GM10266 (cell line): ENCODE measurements at regions not wholly inside any gene's neighbourhood (a gene's known extent, or its start where the extent isn't known, plus 50 kb on each side); places are given as distances from the start of the nearest gene placed in this dataset.

Experiments
- DNase-seq: peaks from one replicate; pipeline ENCODE4 v3.0.0; 2012; ENCODE audit errors: extremely low spot score
- CTCF ChIP-seq: IDR thresholded peaks from 2 replicates; pipeline ENCODE4 v1.5.1; 2012; ENCODE audit warnings: mild to moderate bottlenecking, low read depth; ENCODE audit not compliant: control insufficient read depth, insufficient read depth; ENCODE audit errors: missing control alignments

DNA sequence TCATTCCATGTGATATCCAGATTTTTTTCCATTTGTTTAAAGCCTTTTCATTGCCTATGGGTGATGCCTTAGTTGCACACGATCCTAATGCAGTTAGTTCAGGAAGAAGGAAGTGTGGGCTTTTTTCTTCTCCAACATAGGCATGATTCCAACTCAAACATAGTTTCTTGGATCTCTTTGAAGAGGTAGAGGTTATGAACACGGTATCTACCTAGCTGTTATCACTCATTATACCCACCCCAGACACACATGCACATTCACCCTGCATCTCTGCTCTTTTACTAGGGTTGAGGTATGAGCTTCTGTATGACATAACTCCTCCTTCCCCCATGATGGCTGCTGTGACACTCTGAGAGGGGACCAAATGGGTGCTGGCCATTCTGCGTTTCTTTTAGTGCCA, 122.1 kb upstream of the ZNF648 start:
- no peak for TF ChIP-seq CTCF
- no peak for DNase-seq

- no peak for DNase-seq
- TF ChIP-seq CTCF: no peak
Observed at GRCh38 chr1:182182311-182182710, 120.8 kb upstream of the ZNF648 start.

GRCh38 chr1:182181167-182181572, 119.7 kb upstream of the ZNF648 start:
- no peak for DNase-seq
- no peak for TF ChIP-seq CTCF

DNA sequence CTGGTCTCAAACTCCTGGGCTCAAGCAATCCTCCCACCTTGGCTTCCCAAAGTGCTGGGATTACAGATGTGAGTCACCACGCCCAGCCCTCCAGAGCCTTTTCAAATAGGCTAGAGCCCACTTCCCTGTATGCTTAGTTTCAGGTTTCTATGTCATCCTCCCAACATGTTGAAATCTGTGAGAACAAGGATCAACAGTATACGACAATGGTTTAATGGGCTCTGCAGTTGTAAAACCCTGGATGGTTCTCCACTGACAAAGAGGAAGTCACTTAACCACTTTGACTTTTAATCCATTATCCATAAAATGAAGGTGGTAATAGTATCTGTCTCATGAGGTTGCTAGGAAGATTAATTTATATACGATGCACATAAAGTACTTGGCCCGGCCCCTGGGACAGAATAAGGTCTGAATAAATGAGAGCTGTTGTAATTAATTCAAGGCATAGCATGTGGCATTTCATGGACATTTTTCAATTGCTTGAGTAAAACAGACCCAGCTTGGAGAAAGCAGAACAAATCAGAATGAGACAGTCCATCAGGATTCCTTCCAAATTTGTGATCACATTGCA, 113.9 kb upstream of the ZNF648 start:
- TF ChIP-seq CTCF: no peak
- no peak for DNase-seq

- no peak for DNase-seq
Observed at GRCh38 chr1:182174513-182174855, 113.0 kb upstream of the ZNF648 start.

DNA sequence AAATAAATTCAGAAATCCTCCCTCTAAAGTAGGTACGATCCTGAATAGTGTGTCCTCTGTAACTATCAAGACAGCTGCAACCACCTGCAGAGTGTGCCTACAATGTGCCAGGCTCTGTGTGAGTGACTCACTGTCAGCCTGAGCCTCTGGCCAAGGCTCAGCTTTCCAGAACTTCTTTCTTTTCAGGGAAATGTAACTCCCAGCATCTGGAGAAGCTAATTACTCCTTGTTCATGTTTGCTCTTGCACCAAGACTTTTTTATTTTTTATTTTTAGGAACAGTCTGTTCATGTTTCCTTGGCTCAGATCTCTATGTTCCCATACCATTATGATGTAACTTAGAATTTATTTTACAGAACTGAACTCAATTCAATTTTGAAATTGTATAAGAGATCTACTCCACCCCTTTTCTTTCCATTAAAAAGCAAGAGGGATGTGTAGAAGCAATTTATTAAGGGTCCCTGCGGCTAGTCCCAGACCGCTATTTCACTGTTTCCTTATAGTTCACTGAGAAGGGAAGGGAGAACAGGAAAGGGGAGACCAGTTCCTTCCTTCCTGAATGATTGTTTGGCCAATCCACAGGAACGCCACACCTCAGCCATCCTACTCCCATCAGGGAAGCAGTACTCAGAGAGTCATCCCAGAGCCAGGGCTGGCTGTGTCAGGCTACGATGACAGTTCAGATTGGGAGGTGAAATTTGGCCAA, 112.4 kb upstream of the ZNF648 start:
- no peak for TF ChIP-seq CTCF

More at GRCh38 chr1:182174513-182174855, 113.0 kb upstream of the ZNF648 start:
- no peak for TF ChIP-seq CTCF

GRCh38 chr1:182172699-182173098, 111.2 kb upstream of the ZNF648 start:
- DNase-seq: no peak
- TF ChIP-seq CTCF: no peak

More for the DNA sequence above, 112.4 kb upstream of the ZNF648 start:
- no peak for DNase-seq
